Peyer's patch (tissue), 4 donors: ENCODE measurements at regions not wholly inside any gene's neighbourhood (a gene's known extent, or its start where the extent isn't known, plus 50 kb on each side); places are given as distances from the start of the nearest gene placed in this dataset.

ENCODE experiments used
- DNase-seq, 3 donors: peaks; one replicate each; pipeline ENCODE4 v3.0.0-alpha.2; 2017 to 2019
- H3K27ac ChIP-seq, 4 donors: fragments of 200-600 bp; sonication (generic); one replicate each; pipeline ENCODE4 v1.5.1; 2016 to 2019
- H3K27me3 ChIP-seq, 2 donors: fragments of 200-600 bp; sonication (generic); one replicate each; pipeline ENCODE4 v1.5.1; 2019
- H3K36me3 ChIP-seq, 3 donors: fragments of 200-600 bp; sonication (generic); one replicate each; pipeline ENCODE4 v1.5.1; 2016 to 2019
- H3K4me1 ChIP-seq, 4 donors: fragments of 200-600 bp; sonication (generic); one replicate each; pipeline ENCODE4 v1.5.1; 2016 to 2019
- H3K4me3 ChIP-seq, 4 donors: fragments of 200-600 bp; sonication (generic); 1 replicate in 3 of 4; 2 replicates in 1 of 4; pipeline ENCODE4 v1.5.1; 2016 to 2019; ENCODE audit warnings: mild to moderate bottlenecking in 1 of 4
- H3K9me3 ChIP-seq, 4 donors: fragments of 200-600 bp; sonication (generic); one replicate each; pipeline ENCODE4 v1.5.1; 2016 to 2019; ENCODE audit warnings: mild to moderate bottlenecking in 1 of 4
- POLR2A ChIP-seq, 2 donors: fragments of 450-650 bp; IDR thresholded peaks; one replicate each; pipeline ENCODE4 v1.5.1; 2017; ENCODE audit warnings: antibody characterized with exemption in 2 of 2, mild to moderate bottlenecking in 2 of 2, moderate library complexity in 2 of 2
- TF ChIP-seq, protein P1 (sequence below), 6 experiments: fragments of 450-650 bp in 4 of 6; fragments of 200-600 bp in 2 of 6; sonication (generic) in 1 of 6; IDR thresholded peaks; one replicate each; pipeline ENCODE4 v1.5.1; 2017 to 2019; ENCODE audit warnings: antibody characterized with exemption in 6 of 6, mild to moderate bottlenecking in 3 of 6, moderate library complexity in 1 of 6

DNA sequence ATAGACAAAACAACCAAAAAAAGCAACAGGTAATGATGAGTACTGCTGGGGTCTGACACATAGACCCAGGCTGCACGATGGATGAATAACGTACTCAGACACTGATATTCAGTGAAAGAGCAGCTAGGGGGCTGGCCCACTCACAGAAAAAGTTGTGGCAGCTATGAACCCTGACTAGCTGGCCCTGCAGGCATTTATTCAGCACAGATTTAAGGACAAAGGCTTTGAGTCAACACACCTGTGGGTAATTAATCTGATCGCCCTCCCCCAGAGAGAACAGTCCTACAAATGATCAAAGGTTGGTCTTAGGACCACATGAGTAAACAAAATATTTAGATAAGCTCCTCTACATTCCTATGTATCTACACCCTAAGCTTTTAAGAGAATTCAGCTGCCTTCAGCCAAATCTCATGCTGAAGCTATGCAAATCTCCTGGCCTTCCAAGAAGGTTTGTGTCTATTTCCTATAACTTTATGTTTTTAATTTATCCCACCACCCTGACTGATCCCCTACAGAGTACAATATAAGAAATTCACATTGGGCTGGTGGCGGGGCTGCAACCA, 81.7 kb upstream of the NXT1 start:
- no peak for TF ChIP-seq POLR2A (IDR thresholded peaks at IDR 0.05)
- TF ChIP-seq, protein P1, sequence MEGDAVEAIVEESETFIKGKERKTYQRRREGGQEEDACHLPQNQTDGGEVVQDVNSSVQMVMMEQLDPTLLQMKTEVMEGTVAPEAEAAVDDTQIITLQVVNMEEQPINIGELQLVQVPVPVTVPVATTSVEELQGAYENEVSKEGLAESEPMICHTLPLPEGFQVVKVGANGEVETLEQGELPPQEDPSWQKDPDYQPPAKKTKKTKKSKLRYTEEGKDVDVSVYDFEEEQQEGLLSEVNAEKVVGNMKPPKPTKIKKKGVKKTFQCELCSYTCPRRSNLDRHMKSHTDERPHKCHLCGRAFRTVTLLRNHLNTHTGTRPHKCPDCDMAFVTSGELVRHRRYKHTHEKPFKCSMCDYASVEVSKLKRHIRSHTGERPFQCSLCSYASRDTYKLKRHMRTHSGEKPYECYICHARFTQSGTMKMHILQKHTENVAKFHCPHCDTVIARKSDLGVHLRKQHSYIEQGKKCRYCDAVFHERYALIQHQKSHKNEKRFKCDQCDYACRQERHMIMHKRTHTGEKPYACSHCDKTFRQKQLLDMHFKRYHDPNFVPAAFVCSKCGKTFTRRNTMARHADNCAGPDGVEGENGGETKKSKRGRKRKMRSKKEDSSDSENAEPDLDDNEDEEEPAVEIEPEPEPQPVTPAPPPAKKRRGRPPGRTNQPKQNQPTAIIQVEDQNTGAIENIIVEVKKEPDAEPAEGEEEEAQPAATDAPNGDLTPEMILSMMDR (IDR thresholded peaks at IDR 0.05): no peak
- no peak for DNase-seq

DNA sequence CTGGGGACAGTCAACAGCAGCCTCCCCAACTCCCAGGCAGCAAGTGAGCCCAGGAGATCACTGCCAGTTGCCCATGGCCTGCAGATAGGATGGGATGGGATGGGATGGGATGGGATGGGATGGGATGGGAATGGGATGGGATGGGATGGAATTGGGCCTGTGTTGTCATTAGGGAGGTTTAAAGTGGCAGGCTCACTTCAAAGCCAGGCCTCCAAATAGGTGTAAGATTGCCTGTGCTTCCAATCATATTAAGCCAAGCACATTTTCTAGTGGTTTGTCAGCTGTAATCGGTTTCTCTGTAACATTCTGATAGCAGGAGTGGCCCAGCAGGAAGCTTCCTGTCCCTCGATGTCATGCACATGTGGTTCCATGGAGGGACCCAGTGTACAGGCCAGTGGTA, 82.7 kb upstream of the NXT1 start:
- no peak overlapping the region for H3K27ac ChIP-seq
- no peak for DNase-seq
- no peaks in the 10 kb centered on the region for H3K27me3 ChIP-seq
- no peaks in the 10 kb centered on the region for H3K36me3 ChIP-seq
- H3K9me3 ChIP-seq: no peaks in the 10 kb centered on the region
- H3K4me1 ChIP-seq: no peaks in the 10 kb centered on the region
- no peak overlapping the region for H3K4me3 ChIP-seq
- TF ChIP-seq, protein P1 (IDR thresholded peaks at IDR 0.05): no peak
- no peak for TF ChIP-seq POLR2A (IDR thresholded peaks at IDR 0.05)

More for the DNA sequence above, 81.7 kb upstream of the NXT1 start:
- Histone ChIP-seq H3K4me3 (no peak overlapping the region), H3K36me3 (no peaks in the 10 kb centered on the region), H3K27ac (no peak overlapping the region), H3K27me3 (no peaks in the 10 kb centered on the region), H3K9me3 (no peaks in the 10 kb centered on the region), H3K4me1 (no peaks in the 10 kb centered on the region)

DNA sequence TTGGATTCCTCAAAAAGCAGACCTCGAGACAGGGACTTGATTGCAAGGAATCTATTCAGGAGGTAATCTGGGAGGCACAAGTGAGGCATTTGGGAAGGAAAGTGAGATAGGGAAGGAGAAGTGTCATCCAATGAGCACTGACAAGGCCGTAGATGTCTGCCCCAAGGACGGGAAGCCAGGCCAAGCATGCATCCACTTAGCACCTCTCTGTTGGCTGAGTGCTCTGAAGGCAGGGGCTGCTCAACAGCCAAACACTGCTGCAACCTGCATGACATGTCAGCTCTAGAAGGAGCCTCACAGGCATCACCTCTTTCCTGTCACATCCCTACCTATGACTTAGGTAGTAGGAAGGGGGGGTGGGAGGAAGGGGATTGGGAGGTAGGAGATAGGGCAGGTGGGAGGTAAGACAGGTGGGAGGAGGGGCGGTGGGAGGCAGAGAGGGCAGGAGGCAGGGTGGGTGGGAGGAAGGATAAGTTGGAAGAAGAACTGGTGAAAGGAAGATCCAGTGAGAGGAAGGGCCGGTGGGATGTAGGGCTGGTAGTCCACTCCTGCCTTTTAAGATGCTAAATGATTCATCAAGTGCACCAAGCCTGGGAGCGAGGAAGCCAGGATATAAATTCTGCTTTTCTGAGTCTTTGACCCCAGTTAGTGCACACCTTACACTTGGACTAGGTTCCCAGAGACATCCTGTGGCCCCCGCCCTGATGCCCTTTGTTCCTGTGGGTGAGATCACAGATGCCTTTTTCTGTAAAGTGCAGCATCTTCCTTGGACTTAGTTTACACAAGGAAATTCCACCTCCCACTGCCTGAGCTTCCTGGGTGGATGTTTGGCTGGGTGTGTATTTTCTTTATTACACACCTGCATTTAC, 83.8 kb upstream of the NXT1 start:
- no peaks in the 10 kb centered on the region for H3K9me3 ChIP-seq

DNA sequence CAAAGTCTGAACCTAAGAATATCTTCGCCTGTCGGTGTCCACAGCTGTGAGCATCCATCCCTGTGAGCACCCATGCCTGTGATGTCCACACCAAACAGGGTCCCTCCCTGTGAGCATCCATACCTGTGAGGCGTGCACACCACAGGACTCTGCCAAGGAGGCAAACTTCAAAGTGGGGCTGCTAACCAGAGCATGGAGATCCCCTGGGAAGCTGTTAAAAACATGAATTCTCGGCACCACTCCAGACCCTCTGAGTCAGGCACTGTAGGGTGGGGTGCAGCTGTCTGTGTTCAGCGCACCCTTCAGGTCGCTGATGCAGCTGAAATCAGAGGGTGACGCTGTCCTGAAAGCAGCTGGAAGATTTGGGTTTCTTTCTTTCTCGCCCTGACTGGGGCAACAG, 85.4 kb upstream of the NXT1 start:
- Histone ChIP-seq H3K9me3 (no peaks in the 10 kb centered on the region), H3K36me3 (no peaks in the 10 kb centered on the region), H3K4me3 (no peak overlapping the region), H3K27ac (no peak overlapping the region), H3K4me1 (no peaks in the 10 kb centered on the region), H3K27me3 (no peaks in the 10 kb centered on the region)
- no peak for TF ChIP-seq POLR2A (IDR thresholded peaks at IDR 0.05)
- TF ChIP-seq, protein P1 (IDR thresholded peaks at IDR 0.05): no peak
- DNase-seq: no peak

More for the DNA sequence above, 83.8 kb upstream of the NXT1 start:
- Histone ChIP-seq H3K36me3 (no peaks in the 10 kb centered on the region), H3K27ac (no peak overlapping the region), H3K4me3 (no peak overlapping the region), H3K27me3 (no peaks in the 10 kb centered on the region), H3K4me1 (no peaks in the 10 kb centered on the region)
- TF ChIP-seq, protein P1 (IDR thresholded peaks at IDR 0.05): no peak
- TF ChIP-seq POLR2A (IDR thresholded peaks at IDR 0.05): no peak
- no peak for DNase-seq

DNA sequence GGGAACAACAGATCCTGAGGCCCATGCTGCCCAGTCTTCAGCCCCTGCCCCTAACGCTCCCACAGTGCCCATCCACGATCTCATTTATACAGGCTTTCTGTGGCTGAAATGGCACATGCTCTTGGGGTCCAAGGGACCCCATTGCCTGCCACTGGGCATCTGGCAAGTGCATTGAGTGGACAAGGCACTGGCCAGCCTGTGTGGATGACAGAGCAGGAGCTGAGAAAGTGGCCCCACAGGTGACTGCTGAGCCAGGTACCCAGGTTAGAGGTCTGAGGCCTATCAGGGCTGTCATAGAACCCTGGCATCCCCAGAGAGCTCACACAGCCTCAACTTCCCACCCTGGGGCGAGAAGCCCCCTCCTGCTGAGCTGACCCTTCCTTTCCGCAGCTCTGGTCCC, 86.0 kb upstream of the NXT1 start:
- Histone ChIP-seq H3K4me3 (no peak overlapping the region), H3K4me1 (no peaks in the 10 kb centered on the region), H3K36me3 (no peaks in the 10 kb centered on the region), H3K27me3 (no peaks in the 10 kb centered on the region), H3K27ac (no peak overlapping the region), H3K9me3 (no peaks in the 10 kb centered on the region)
- no peak for DNase-seq
- TF ChIP-seq, protein P1 (IDR thresholded peaks at IDR 0.05): no peak
- TF ChIP-seq POLR2A (IDR thresholded peaks at IDR 0.05): no peak
